Astrocyte (in vitro differentiated cells and primary cell): ENCODE measurements at regions not wholly inside any gene's neighbourhood (a gene's known extent, or its start where the extent isn't known, plus 50 kb on each side); places are given as distances from the start of the nearest gene placed in this dataset.
A peak's percentile ranks its signal among the peaks of the same experiment; 100 is the strongest.

Source experiments
- DNase-seq: peaks from one replicate; pipeline ENCODE4 v3.0.0-alpha.2; 2010; ENCODE audit warnings: low read depth
- FAIRE-seq: peaks from 2 replicates; lab custom pipeline; 2011; peaks lifted over from hg19 to GRCh38; lab: Jason Lieb, UNC
- H2AFZ ChIP-seq: 2 replicates; pipeline ENCODE4 v1.6.0; 2012; ENCODE audit warnings: low read depth, low read length, inconsistent platforms
- H3K27ac ChIP-seq: 2 replicates; pipeline ENCODE4 v1.5.1; 2011; ENCODE audit warnings: low read depth, low read length, inconsistent platforms
- H3K27me3 ChIP-seq: 2 replicates; pipeline ENCODE4 v1.6.0; 2011; ENCODE audit warnings: low read length, inconsistent platforms; ENCODE audit not compliant: insufficient read depth
- H3K36me3 ChIP-seq: 2 replicates; pipeline ENCODE4 v1.5.1; 2011; ENCODE audit warnings: low read length, inconsistent platforms; ENCODE audit not compliant: insufficient read depth
- H3K4me1 ChIP-seq: 2 replicates; pipeline ENCODE4 v1.5.1; 2011; ENCODE audit warnings: low read length, inconsistent platforms; ENCODE audit not compliant: insufficient read depth
- H3K4me2 ChIP-seq: 2 replicates; pipeline ENCODE4 v1.6.0; 2012; ENCODE audit warnings: low read length, inconsistent platforms
- H3K4me3 ChIP-seq: 2 replicates; pipeline ENCODE4 v1.5.1; 2011; ENCODE audit warnings: low read depth, mild to moderate bottlenecking, low read length, inconsistent platforms; ENCODE audit not compliant: insufficient read depth
- H3K79me2 ChIP-seq: 2 replicates; pipeline ENCODE4 v1.6.0; 2012; ENCODE audit warnings: mild to moderate bottlenecking, low read length, inconsistent platforms; ENCODE audit not compliant: insufficient read depth
- H3K9ac ChIP-seq: 2 replicates; pipeline ENCODE4 v1.6.0; 2012; ENCODE audit warnings: mild to moderate bottlenecking, low read length, inconsistent platforms
- H3K9me3 ChIP-seq: 2 replicates; pipeline ENCODE4 v1.5.1; 2012; ENCODE audit warnings: low read depth, mild to moderate bottlenecking, low read length, inconsistent platforms; ENCODE audit not compliant: insufficient read depth
- H4K20me1 ChIP-seq: 2 replicates; pipeline ENCODE4 v1.6.0; 2012; ENCODE audit warnings: low read length, inconsistent platforms; ENCODE audit not compliant: insufficient read depth
- H3K27ac Mint-ChIP-seq: one replicate; pipeline ENCODE4 v1.8.0; 2021; ENCODE audit warnings: mild to moderate bottlenecking, mixed read lengths; ENCODE audit not compliant: unreplicated experiment
- H3K27me3 Mint-ChIP-seq: one replicate; pipeline ENCODE4 v1.8.0; 2021; ENCODE audit warnings: low read depth, mixed read lengths; ENCODE audit not compliant: unreplicated experiment
- H3K36me3 Mint-ChIP-seq: one replicate; pipeline ENCODE4 v1.8.0; 2021; ENCODE audit warnings: low read depth, mixed read lengths; ENCODE audit not compliant: unreplicated experiment
- H3K4me1 Mint-ChIP-seq: one replicate; pipeline ENCODE4 v1.8.0; 2021; ENCODE audit warnings: low read depth, mixed read lengths; ENCODE audit not compliant: unreplicated experiment
- H3K4me3 Mint-ChIP-seq: one replicate; pipeline ENCODE4 v1.8.0; 2021; ENCODE audit warnings: mild to moderate bottlenecking, moderate library complexity, mixed read lengths; ENCODE audit not compliant: unreplicated experiment
- H3K9me3 Mint-ChIP-seq: one replicate; pipeline ENCODE4 v1.8.0; 2021; ENCODE audit warnings: mild to moderate bottlenecking, mixed read lengths; ENCODE audit not compliant: unreplicated experiment
- CTCF ChIP-seq: IDR thresholded peaks from 2 replicates; pipeline ENCODE4 v1.5.1; 2011; ENCODE audit warnings: low read depth, mild to moderate bottlenecking, inconsistent platforms, low read length, moderate library complexity; ENCODE audit not compliant: insufficient read depth
- EZH2 ChIP-seq: IDR thresholded peaks from 2 replicates; pipeline ENCODE4 v1.6.1; 2012; ENCODE audit warnings: mild to moderate bottlenecking, low read length, inconsistent platforms; ENCODE audit not compliant: insufficient read depth

- DNase-seq (no peak), FAIRE-seq (no peak)
- H3K4me2 ChIP-seq, result no peak overlapping the region
- no peaks in the 10 kb centered on the region for H3K36me3 Mint-ChIP-seq
- H3K27me3 ChIP-seq, result no peaks in the 10 kb centered on the region
- H3K79me2 ChIP-seq, result no peaks in the 10 kb centered on the region
- no peaks in the 10 kb centered on the region for H3K9me3 ChIP-seq
- H3K4me1 Mint-ChIP-seq, result peaks cover 14% of the 10 kb centered on the region
- TF ChIP-seq EZH2 (no peak), CTCF (no peak)
- no peak overlapping the region for H3K27ac Mint-ChIP-seq
- H3K4me3 Mint-ChIP-seq, result no peak overlapping the region
- no peaks in the 10 kb centered on the region for H3K27me3 Mint-ChIP-seq
- H3K27ac ChIP-seq, result no peak overlapping the region
- H3K9ac ChIP-seq, result no peak overlapping the region
- H3K36me3 ChIP-seq, result no peaks in the 10 kb centered on the region
- H3K4me3 ChIP-seq, result no peak overlapping the region
- H3K9me3 Mint-ChIP-seq, result peaks cover 2% of the 10 kb centered on the region
- no peaks in the 10 kb centered on the region for H3K4me1 ChIP-seq
- H2AFZ ChIP-seq, result no peak overlapping the region
- no peaks in the 10 kb centered on the region for H4K20me1 ChIP-seq
Observed at GRCh38 chr5:61924251-61924650, 381.8 kb upstream of the KIF2A start.

DNA sequence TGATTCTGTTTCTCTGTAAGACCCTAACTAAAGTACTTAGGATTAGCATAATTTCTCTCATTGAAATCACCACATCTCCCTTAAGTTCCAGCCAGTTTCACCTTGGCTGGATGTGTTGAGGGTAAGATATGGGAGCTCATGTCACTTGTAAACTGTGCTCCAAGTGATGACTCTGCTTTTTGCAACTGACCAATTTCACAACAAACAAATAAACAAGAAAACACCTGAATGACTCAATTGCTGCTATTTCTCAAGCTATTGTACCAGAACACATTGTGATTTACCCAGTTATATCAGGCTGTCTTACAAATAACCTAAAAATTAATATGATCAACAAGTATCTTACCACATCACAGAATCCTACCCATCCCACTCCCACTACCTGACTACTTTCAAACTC, 379.1 kb upstream of the KIF2A start:
- no peaks in the 10 kb centered on the region for H3K36me3 Mint-ChIP-seq
- Histone ChIP-seq H2AFZ (no peak overlapping the region), H3K9ac (no peak overlapping the region), H3K79me2 (no peaks in the 10 kb centered on the region), H3K4me2 (no peak overlapping the region), H4K20me1 (no peaks in the 10 kb centered on the region), H3K9me3 (no peaks in the 10 kb centered on the region), H3K4me3 (no peak overlapping the region), H3K27ac (no peak overlapping the region), H3K36me3 (no peaks in the 10 kb centered on the region), H3K27me3 (no peaks in the 10 kb centered on the region), H3K4me1 (no peaks in the 10 kb centered on the region)
- H3K9me3 Mint-ChIP-seq, result peaks cover 2% of the 10 kb centered on the region
- FAIRE-seq, result peak; percentile 26
- H3K4me3 Mint-ChIP-seq, result no peak overlapping the region
- peaks cover 26% of the 10 kb centered on the region for H3K4me1 Mint-ChIP-seq
- TF ChIP-seq CTCF, result no peak
- no peak for TF ChIP-seq EZH2
- H3K27ac Mint-ChIP-seq, result no peak overlapping the region
- DNase-seq, result no peak
- no peaks in the 10 kb centered on the region for H3K27me3 Mint-ChIP-seq

- no peak for TF ChIP-seq EZH2
- FAIRE-seq (no peak), DNase-seq (peak; percentile 34)
- no peak overlapping the region for H2AFZ ChIP-seq
- no peak overlapping the region for H3K27ac ChIP-seq
- H3K36me3 ChIP-seq, result no peaks in the 10 kb centered on the region
- H3K79me2 ChIP-seq, result no peaks in the 10 kb centered on the region
- H3K9me3 ChIP-seq, result no peaks in the 10 kb centered on the region
- Mint-ChIP-seq H3K27me3 (no peaks in the 10 kb centered on the region), H3K36me3 (no peaks in the 10 kb centered on the region), H3K4me1 (peaks cover 17% of the 10 kb centered on the region), H3K9me3 (no peaks in the 10 kb centered on the region), H3K4me3 (peak overlapping the region; percentile 42), H3K27ac (peak overlapping the region; percentile 89)
- no peaks in the 10 kb centered on the region for H3K27me3 ChIP-seq
- no peaks in the 10 kb centered on the region for H3K4me1 ChIP-seq
- H3K4me2 ChIP-seq, result no peak overlapping the region
- no peaks in the 10 kb centered on the region for H4K20me1 ChIP-seq
- no peak overlapping the region for H3K9ac ChIP-seq
- H3K4me3 ChIP-seq, result no peak overlapping the region
Observed at GRCh38 chr5:61931236-61931635, 374.8 kb upstream of the KIF2A start.
